HepG2 (cell line): ENCODE measurements at regions not wholly inside any gene's neighbourhood (a gene's known extent, or its start where the extent isn't known, plus 50 kb on each side); places are given as distances from the start of the nearest gene placed in this dataset.

Source experiments
- ATAC-seq: fragments of 200-7000 bp; cut with Tn5 transposase; 3 replicates; pipeline ENCODE4 v1.9.1; 2020; ENCODE audit warnings: mild to moderate bottlenecking, moderate library complexity
- BruUV-seq: library from RNA; stranded (reverse); fragments of 400-500 nt; replicated peaks from 2 replicates; lab custom pipeline; 2021; lab: Mats Ljungman, UMichigan
- CTCF ChIA-PET: fragments of 300-600 bp; formaldehyde crosslinking; extraction: SDS; loops from one replicate; lab custom pipeline; 2021; ENCODE audit warnings: low total read pairs, inconsistent platforms, low intra/inter-chr PET ratio; lab: Yijun Ruan, JAX
- POLR2A ChIA-PET: fragments of 350-600 bp; sonication (Branson Sonifier 250); formaldehyde crosslinking; loops from one replicate; lab custom pipeline; 2020; ENCODE audit warnings: antibody characterized with exemption, inconsistent platforms; lab: Yijun Ruan, JAX
- DNase-seq: peaks from one replicate; pipeline ENCODE4 v3.0.0-alpha.2; 2015; ENCODE audit warnings: low spot score
- FAIRE-seq: peaks from 3 replicates; lab custom pipeline; 2011; peaks lifted over from hg19 to GRCh38; lab: Jason Lieb, UNC
- H2AFZ ChIP-seq: one replicate; pipeline ENCODE4 v1.6.1; 2011; ENCODE audit warnings: low read length, inconsistent platforms
- H3K27ac ChIP-seq: fragments of 300-600 bp; 3 replicates; pipeline ENCODE4 v1.8.0; 2011; ENCODE audit warnings: mixed run types, mild to moderate bottlenecking, mixed read lengths, low read length, inconsistent platforms; ENCODE audit not compliant: insufficient read depth; ENCODE audit errors: extremely low read length
- H3K27me3 ChIP-seq, 2 experiments: fragments of 200-600 bp in 1 of 2; 2 replicates in 1 of 2; 3 replicates in 1 of 2; pipeline versions ENCODE4 v1.6.0 to v1.8.0; 2011; ENCODE audit warnings: low read length in 2 of 2, mild to moderate bottlenecking in 2 of 2, moderate library complexity in 2 of 2, inconsistent platforms in 1 of 2; ENCODE audit not compliant: insufficient read depth in 2 of 2, control insufficient read depth in 1 of 2
- H3K36me3 ChIP-seq, 2 experiments: fragments of 200-600 bp in 1 of 2; replicated peaks in 1 of 2; 2 replicates in 1 of 2; 3 replicates in 1 of 2; pipeline versions ENCODE4 v1.5.1 to v1.8.0; 2011; ENCODE audit warnings: low read length in 2 of 2, inconsistent platforms in 1 of 2; ENCODE audit not compliant: insufficient read depth in 2 of 2, control insufficient read depth in 1 of 2
- H3K4me1 ChIP-seq: 2 replicates; pipeline ENCODE4 v1.5.1; 2012; ENCODE audit warnings: low read length, inconsistent platforms; ENCODE audit not compliant: insufficient read depth
- H3K4me2 ChIP-seq: 2 replicates; pipeline ENCODE4 v1.6.0; 2011; ENCODE audit warnings: low read depth, low read length, inconsistent platforms
- H3K4me3 ChIP-seq, 3 experiments: fragments of 200-600 bp in 1 of 3; sonication (generic), shearing (Covaris generic) in 1 of 3; replicated peaks in 1 of 3; 2 replicates each; pipeline ENCODE4 v1.5.1; 2011 to 2016; ENCODE audit warnings: low read length in 3 of 3, inconsistent platforms in 2 of 3, low read depth in 2 of 3, mild to moderate bottlenecking in 2 of 3, control low read depth in 1 of 3, mixed read lengths in 1 of 3; ENCODE audit not compliant: insufficient read depth in 1 of 3
- H3K79me2 ChIP-seq: one replicate; pipeline ENCODE4 v1.6.1; 2011; ENCODE audit warnings: low read length, inconsistent platforms; ENCODE audit not compliant: insufficient read depth
- H3K9ac ChIP-seq: 2 replicates; pipeline ENCODE4 v1.6.0; 2011; ENCODE audit warnings: mild to moderate bottlenecking, low read depth, low read length, inconsistent platforms; ENCODE audit not compliant: insufficient read depth
- H3K9me3 ChIP-seq: 2 replicates; pipeline ENCODE4 v1.5.1; 2012; ENCODE audit warnings: mild to moderate bottlenecking, low read length
- H4K20me1 ChIP-seq: 2 replicates; pipeline ENCODE4 v1.6.0; 2011; ENCODE audit warnings: inconsistent platforms, mild to moderate bottlenecking, low read length, moderate library complexity; ENCODE audit not compliant: insufficient read depth
- CENPT ChIP-seq: sonication (generic); formaldehyde crosslinking; IDR thresholded peaks from 2 replicates; pipeline ENCODE4 v1.8.0; 2022; ENCODE audit warnings: low read depth, mild to moderate bottlenecking, moderate library complexity, missing genetic modification reagents
- CERS6 ChIP-seq: sonication (generic); formaldehyde crosslinking; IDR thresholded peaks from 2 replicates; pipeline ENCODE4 v1.5.0; 2020; ENCODE audit warnings: missing genetic modification reagents
- GZF1 ChIP-seq: sonication (generic); formaldehyde crosslinking; IDR thresholded peaks from 2 replicates; pipeline ENCODE4 v1.5.1; 2020; ENCODE audit warnings: mild to moderate bottlenecking, missing genetic modification reagents
- KLF11 ChIP-seq: IDR thresholded peaks from 2 replicates; pipeline ENCODE4 v1.6.1; 2016; ENCODE audit warnings: missing compliant biosample characterization
- MED8 ChIP-seq: sonication (generic); formaldehyde crosslinking; IDR thresholded peaks from 2 replicates; pipeline ENCODE4 v1.8.1; 2023; ENCODE audit warnings: mild to moderate bottlenecking, missing genetic modification reagents; ENCODE audit not compliant: insufficient replicate concordance
- PRDM4 ChIP-seq: sonication (generic); formaldehyde crosslinking; IDR thresholded peaks from 2 replicates; pipeline ENCODE4 v1.9.0; 2021; ENCODE audit warnings: missing genetic modification reagents, borderline replicate concordance
- TEAD2 ChIP-seq: sonication (generic); formaldehyde crosslinking; IDR thresholded peaks from 2 replicates; pipeline ENCODE4 v1.9.0; 2021; ENCODE audit warnings: missing genetic modification reagents
- THAP8 ChIP-seq: sonication (generic); formaldehyde crosslinking; IDR thresholded peaks from 2 replicates; pipeline ENCODE4 v1.5.1; 2020; ENCODE audit warnings: missing genetic modification reagents, mild to moderate bottlenecking, borderline replicate concordance
- TMF1 ChIP-seq: sonication (generic); formaldehyde crosslinking; IDR thresholded peaks from 2 replicates; pipeline ENCODE4 v1.8.1; 2022; ENCODE audit warnings: low read depth, missing genetic modification reagents
- ZFY ChIP-seq: sonication (generic); formaldehyde crosslinking; IDR thresholded peaks from 2 replicates; pipeline ENCODE4 v1.4.0; 2020; ENCODE audit warnings: missing genetic modification reagents
- ZNF451 ChIP-seq: sonication (generic); formaldehyde crosslinking; IDR thresholded peaks from 2 replicates; pipeline ENCODE4 v1.5.0; 2020; ENCODE audit warnings: mild to moderate bottlenecking, missing genetic modification reagents
- ZNF672 ChIP-seq: sonication (generic); formaldehyde crosslinking; IDR thresholded peaks from 2 replicates; pipeline ENCODE4 v1.8.1; 2022; ENCODE audit warnings: missing genetic modification reagents
- ZNF710 ChIP-seq: sonication (generic); formaldehyde crosslinking; IDR thresholded peaks from 2 replicates; pipeline ENCODE4 v1.5.0; 2020; ENCODE audit warnings: mild to moderate bottlenecking, missing genetic modification reagents, borderline replicate concordance
- WGBS: methylation state at CpG from one replicate; pipeline ENCODE4 v1.1.6; 2017; ENCODE audit warnings: low lambda C conversion rate; 5-methylcytosine and 5-hydroxymethylcytosine counted together
- in situ Hi-C: cut with HindIII; loops from 2 replicates; pipeline ENCODE4 v1.10.0; 2017; ENCODE audit warnings: low pct_unique_long_range_greater_than_20kb; ENCODE audit not compliant: extremely low pct_ligation_motif_present
- intact Hi-C: fragments of 100-400 bp; cut with micrococcal nuclease; formaldehyde crosslinking; loops from one replicate; pipeline ENCODE4 v1.10.0; 2022; ENCODE audit not compliant: unreplicated experiment

GRCh38 chr12:19988459-19988873 lies 379.9 kb upstream of the PDE3A start:
- Histone ChIP-seq H3K4me1 (no peaks in the 10 kb centered on the region), H4K20me1 (no peaks in the 10 kb centered on the region), H3K9me3 (no peaks in the 10 kb centered on the region)
- TF ChIP-seq ZNF672 (CRISPR knock-in tag) (no peak), ZNF451 (CRISPR knock-in tag) (no peak), ZFY (no peak)
- TF ChIP-seq, all 625 proteins: peak for 0
- H3K36me3 ChIP-seq = no peaks in the 10 kb centered on the region
- no peak for FAIRE-seq
- WGBS = 0% methylated on average over 2 of the region's 3 CpGs
- no peak overlapping the region for H3K4me2 ChIP-seq
- no peak overlapping the region for H3K4me3 ChIP-seq
- no peak for DNase-seq
- ChIA-PET POLR2A (no interaction called here), CTCF (no interaction called here)
- no TSS peak for BruUV-seq
- no peak overlapping the region for H2AFZ ChIP-seq
- H3K27ac ChIP-seq = no peak overlapping the region
- H3K79me2 ChIP-seq = no peaks in the 10 kb centered on the region
- H3K27me3 ChIP-seq = no peaks in the 10 kb centered on the region; a peak in 1 of 5 replicates
- no peak for ATAC-seq
- H3K9ac ChIP-seq = no peak overlapping the region
- in situ Hi-C loops (no loop called here), intact Hi-C loops (no loop called here)

GRCh38 chr12:19988948-19989347 lies 379.4 kb upstream of the PDE3A start:
- Histone ChIP-seq H3K36me3 (no peaks in the 10 kb centered on the region), H4K20me1 (no peaks in the 10 kb centered on the region), H3K9ac (no peak overlapping the region), H3K27ac (no peak overlapping the region), H3K9me3 (no peaks in the 10 kb centered on the region), H3K4me1 (no peaks in the 10 kb centered on the region), H3K27me3 (no peaks in the 10 kb centered on the region; a peak in 1 of 5 replicates), H3K4me2 (no peak overlapping the region), H2AFZ (no peak overlapping the region), H3K4me3 (no peak overlapping the region), H3K79me2 (no peaks in the 10 kb centered on the region)
- 41% methylated on average over 1 of the region's 1 CpG for WGBS
- ChIA-PET POLR2A (no interaction called here), CTCF (no interaction called here)
- ATAC-seq = no peak
- no TSS peak for BruUV-seq
- no peak for FAIRE-seq
- intact Hi-C loops = no loop called here
- DNase-seq = no peak
- in situ Hi-C loops = no loop called here
- no peak for TF ChIP-seq THAP8 (CRISPR knock-in tag)
- TF ChIP-seq KLF11 (CRISPR knock-in tag) = no peak
- no peak for TF ChIP-seq TEAD2 (CRISPR knock-in tag)
- TF ChIP-seq GZF1 (CRISPR knock-in tag) = no peak
- TF ChIP-seq CENPT = no peak
- no peak for TF ChIP-seq PRDM4 (CRISPR knock-in tag)
- no peak for TF ChIP-seq ZNF710 (CRISPR knock-in tag)
- TF ChIP-seq CERS6 (CRISPR knock-in tag) = no peak
- TF ChIP-seq MED8 (CRISPR knock-in tag) = no peak
- no peak for TF ChIP-seq TMF1
